ENCODE measurements at regions not wholly inside any gene's neighbourhood (a gene's known extent, or its start where the extent isn't known, plus 50 kb on each side); places are given as distances from the start of the nearest gene placed in this dataset.

DNA sequence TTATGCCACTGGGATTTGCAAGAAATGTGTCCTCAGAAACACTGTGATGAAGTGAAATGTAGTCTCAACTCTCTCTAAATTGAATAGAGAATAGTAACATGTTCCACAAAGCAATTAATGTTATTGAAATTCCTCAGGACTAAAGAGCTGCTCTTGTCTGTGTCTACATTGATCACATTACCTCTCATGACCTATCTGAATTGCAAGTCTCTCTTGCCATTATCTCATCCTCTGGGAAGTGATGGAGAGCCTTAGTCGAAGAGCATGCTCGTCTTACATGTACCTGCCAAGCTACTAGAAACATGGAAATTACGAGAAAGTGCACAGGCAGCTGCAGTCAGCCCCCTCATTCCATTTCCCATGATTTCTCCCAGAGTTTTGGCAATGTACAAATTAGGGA, 561.1 kb upstream of the ZNF804A start:
- no peaks in the 10 kb centered on the region for H4K20me1 ChIP-seq (ENCODE audit: insufficient read depth)
- no peaks in the 10 kb centered on the region for H3K27me3 ChIP-seq (ENCODE audit: insufficient read depth, low read depth, low read length)
- H3K9me2 ChIP-seq (ENCODE audit: insufficient read depth, low read length) = no peaks in the 10 kb centered on the region
- H3K36me3 ChIP-seq (ENCODE audit: insufficient read depth, low read length) = no peaks in the 10 kb centered on the region
- H3K9me3 ChIP-seq (ENCODE audit: low read length) = no peaks in the 10 kb centered on the region
- H3K4me2 ChIP-seq (ENCODE audit: low read length) = no peak overlapping the region
- TF ChIP-seq SMC3 (conservative IDR thresholded peaks at IDR 0.05; ENCODE audit: poor library complexity) (no peak), TAF1 (IDR thresholded peaks at IDR 0.05; ENCODE audit: low read depth) (no peak), REST (IDR thresholded peaks at IDR 0.05; ENCODE audit: borderline replicate concordance) (no peak), EP300 (conservative IDR thresholded peaks at IDR 0.05; ENCODE audit: poor library complexity, severe bottlenecking) (no peak), MXI1 (conservative IDR thresholded peaks at IDR 0.05; ENCODE audit: poor library complexity, severe bottlenecking) (no peak), POLR2AphosphoS5 (IDR thresholded peaks at IDR 0.05) (no peak), EZH2 (IDR thresholded peaks at IDR 0.05; ENCODE audit: borderline replicate concordance, insufficient read depth, low read length, poor library complexity, severe bottlenecking) (no peak), RAD21 (conservative IDR thresholded peaks at IDR 0.05) (no peak), CTCF (IDR thresholded peaks at IDR 0.05; ENCODE audit: poor library complexity, severe bottlenecking) (no peak)
- no peak overlapping the region for H3K4me3 ChIP-seq (ENCODE audit: low read length)
- no peak overlapping the region for H2AFZ ChIP-seq (ENCODE audit: low read depth, low read length)
- H3K27ac ChIP-seq (ENCODE audit: low read length) = no peak overlapping the region
- H3F3A ChIP-seq (ENCODE audit: insufficient read depth, low read length, poor library complexity, severe bottlenecking) = no peaks in the 10 kb centered on the region
- H3K79me2 ChIP-seq (replicated peaks; ENCODE audit: insufficient read depth, low read length) = no peaks in the 10 kb centered on the region
- no peak overlapping the region for H3K9ac ChIP-seq (ENCODE audit: low read length)

- TF ChIP-seq REST (IDR thresholded peaks at IDR 0.05; ENCODE audit: borderline replicate concordance) = no peak
- no peak for TF ChIP-seq SMC3 (conservative IDR thresholded peaks at IDR 0.05; ENCODE audit: poor library complexity)
- no peak for TF ChIP-seq TAF1 (IDR thresholded peaks at IDR 0.05; ENCODE audit: low read depth)
- no peak for TF ChIP-seq POLR2AphosphoS5 (IDR thresholded peaks at IDR 0.05)
- no peak for TF ChIP-seq CTCF (IDR thresholded peaks at IDR 0.05; ENCODE audit: poor library complexity, severe bottlenecking)
- TF ChIP-seq EZH2 (IDR thresholded peaks at IDR 0.05; ENCODE audit: borderline replicate concordance, insufficient read depth, low read length, poor library complexity, severe bottlenecking) = no peak
- no peak for TF ChIP-seq EP300 (conservative IDR thresholded peaks at IDR 0.05; ENCODE audit: poor library complexity, severe bottlenecking)
- no peak for TF ChIP-seq RAD21 (conservative IDR thresholded peaks at IDR 0.05)
- no peak for TF ChIP-seq MXI1 (conservative IDR thresholded peaks at IDR 0.05; ENCODE audit: poor library complexity, severe bottlenecking)
- no peaks in the 10 kb centered on the region for H3K9me3 ChIP-seq (ENCODE audit: low read length)
- no peaks in the 10 kb centered on the region for H3K27me3 ChIP-seq (ENCODE audit: insufficient read depth, low read depth, low read length)
- no peak overlapping the region for H3K4me3 ChIP-seq (ENCODE audit: low read length)
- no peaks in the 10 kb centered on the region for H4K20me1 ChIP-seq (ENCODE audit: insufficient read depth)
- H3K27ac ChIP-seq (ENCODE audit: low read length) = no peak overlapping the region
- no peaks in the 10 kb centered on the region for H3K79me2 ChIP-seq (replicated peaks; ENCODE audit: insufficient read depth, low read length)
- no peak overlapping the region for H2AFZ ChIP-seq (ENCODE audit: low read depth, low read length)
- no peaks in the 10 kb centered on the region for H3K9me2 ChIP-seq (ENCODE audit: insufficient read depth, low read length)
- no peak overlapping the region for H3K4me2 ChIP-seq (ENCODE audit: low read length)
- no peaks in the 10 kb centered on the region for H3F3A ChIP-seq (ENCODE audit: insufficient read depth, low read length, poor library complexity, severe bottlenecking)
- no peak overlapping the region for H3K9ac ChIP-seq (ENCODE audit: low read length)
- H3K36me3 ChIP-seq (ENCODE audit: insufficient read depth, low read length) = no peaks in the 10 kb centered on the region
Measured at GRCh38 chr2:184039493-184039892, 558.8 kb upstream of the ZNF804A start.
